ENCODE measurements at regions not wholly inside any gene's neighbourhood (a gene's known extent, or its start where the extent isn't known, plus 50 kb on each side); places are given as distances from the start of the nearest gene placed in this dataset.

GRCh38 chr14:86897704-86898513 is 1095.1 kb downstream of the GALC start:
- TF ChIP-seq CTCF (IDR thresholded peaks at IDR 0.05) (no peak), POLR2A (IDR thresholded peaks at IDR 0.05) (no peak)

All from esophagus squamous epithelium (tissue), 4 donors.